GM21381 (cell line): ENCODE measurements at regions not wholly inside any gene's neighbourhood (a gene's known extent, or its start where the extent isn't known, plus 50 kb on each side); places are given as distances from the start of the nearest gene placed in this dataset.

Experiments
- ATAC-seq: cut with Tn5 transposase; IDR thresholded peaks from one replicate; pipeline ENCODE4 v1.9.1; 2021; ENCODE audit warnings: mild to moderate bottlenecking, moderate library complexity; ENCODE audit not compliant: unreplicated experiment

GRCh38 chr4:115850799-115851509 lies 737.5 kb upstream of the NDST4 start:
- peak; percentile 47 for ATAC-seq

GRCh38 chr4:115844180-115844579 lies 730.8 kb upstream of the NDST4 start:
- ATAC-seq, result no peak

GRCh38 chr4:115841871-115842270 lies 728.5 kb upstream of the NDST4 start:
- ATAC-seq, result no peak

- no peak for ATAC-seq
Measured at GRCh38 chr4:115834441-115834840, 721.0 kb upstream of the NDST4 start.

- no peak for ATAC-seq
Measured at GRCh38 chr4:115824630-115825029, 711.2 kb upstream of the NDST4 start.

GRCh38 chr4:115803825-115804224 lies 690.4 kb upstream of the NDST4 start:
- no peak for ATAC-seq

GRCh38 chr4:115790812-115791211 lies 677.4 kb upstream of the NDST4 start:
- no peak for ATAC-seq

GRCh38 chr4:115781528-115782146 lies 668.2 kb upstream of the NDST4 start:
- peak; percentile 54 for ATAC-seq

GRCh38 chr4:115780835-115781234 lies 667.4 kb upstream of the NDST4 start:
- peak; percentile 62 for ATAC-seq

- no peak for ATAC-seq
Measured at GRCh38 chr4:115780268-115780667, 666.8 kb upstream of the NDST4 start.

- ATAC-seq, result no peak
Measured at GRCh38 chr4:115770046-115770543, 656.7 kb upstream of the NDST4 start.

GRCh38 chr4:115769396-115769795 lies 656.0 kb upstream of the NDST4 start:
- no peak for ATAC-seq

GRCh38 chr4:115763051-115763450 lies 649.6 kb upstream of the NDST4 start:
- no peak for ATAC-seq

GRCh38 chr4:115759231-115759630 lies 645.8 kb upstream of the NDST4 start:
- ATAC-seq, result no peak

- ATAC-seq, result no peak
Measured at GRCh38 chr4:115749404-115749803, 636.0 kb upstream of the NDST4 start.

- no peak for ATAC-seq
Measured at GRCh38 chr4:115740806-115741205, 627.4 kb upstream of the NDST4 start.

GRCh38 chr4:115729739-115730266 lies 616.4 kb upstream of the NDST4 start:
- no peak for ATAC-seq

- ATAC-seq, result no peak
Measured at GRCh38 chr4:115723621-115724020, 610.2 kb upstream of the NDST4 start.

GRCh38 chr4:115720611-115721010 lies 607.2 kb upstream of the NDST4 start:
- no peak for ATAC-seq

- ATAC-seq, result no peak
Measured at GRCh38 chr4:115711575-115711974, 598.2 kb upstream of the NDST4 start.

- no peak for ATAC-seq
Measured at GRCh38 chr4:115688961-115689360, 575.5 kb upstream of the NDST4 start.

- ATAC-seq, result no peak
Measured at GRCh38 chr4:115687052-115687755, 573.8 kb upstream of the NDST4 start.
